ENCODE measurements at regions not wholly inside any gene's neighbourhood (a gene's known extent, or its start where the extent isn't known, plus 50 kb on each side); places are given as distances from the start of the nearest gene placed in this dataset.

DNA sequence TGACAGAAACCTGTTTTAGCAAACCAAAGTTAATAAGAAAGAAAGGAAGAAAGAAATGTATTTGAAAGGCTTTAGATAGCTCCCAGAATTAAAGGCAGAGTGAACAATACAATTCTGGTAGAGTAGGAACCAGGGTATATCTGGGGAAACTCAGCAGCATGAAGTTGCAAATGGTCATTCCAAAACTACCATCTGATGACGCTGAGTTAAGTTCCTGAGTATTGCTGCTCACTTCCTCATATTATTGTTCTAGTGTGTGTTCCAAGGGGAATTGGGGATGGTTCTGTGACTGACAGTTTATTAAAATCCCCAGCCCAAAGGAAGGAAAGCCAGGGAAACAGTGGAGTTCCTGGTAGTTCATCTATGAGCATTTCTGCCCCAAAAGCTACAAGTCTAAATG lies 88.3 kb upstream of the FRMD4B start:
- intact Hi-C loops (cut with DNase I; ENCODE audit: low total_unique reads) = no loop called here
- Histone ChIP-seq H3K9me3 (no peaks in the 10 kb centered on the region), H3K27ac (no peak overlapping the region), H3K36me3 (no peaks in the 10 kb centered on the region), H3K4me1 (no peaks in the 10 kb centered on the region), H3K27me3 (no peaks in the 10 kb centered on the region), H3K4me3 (no peak overlapping the region)
- no peak for DNase-seq
- TF ChIP-seq, protein P1, sequence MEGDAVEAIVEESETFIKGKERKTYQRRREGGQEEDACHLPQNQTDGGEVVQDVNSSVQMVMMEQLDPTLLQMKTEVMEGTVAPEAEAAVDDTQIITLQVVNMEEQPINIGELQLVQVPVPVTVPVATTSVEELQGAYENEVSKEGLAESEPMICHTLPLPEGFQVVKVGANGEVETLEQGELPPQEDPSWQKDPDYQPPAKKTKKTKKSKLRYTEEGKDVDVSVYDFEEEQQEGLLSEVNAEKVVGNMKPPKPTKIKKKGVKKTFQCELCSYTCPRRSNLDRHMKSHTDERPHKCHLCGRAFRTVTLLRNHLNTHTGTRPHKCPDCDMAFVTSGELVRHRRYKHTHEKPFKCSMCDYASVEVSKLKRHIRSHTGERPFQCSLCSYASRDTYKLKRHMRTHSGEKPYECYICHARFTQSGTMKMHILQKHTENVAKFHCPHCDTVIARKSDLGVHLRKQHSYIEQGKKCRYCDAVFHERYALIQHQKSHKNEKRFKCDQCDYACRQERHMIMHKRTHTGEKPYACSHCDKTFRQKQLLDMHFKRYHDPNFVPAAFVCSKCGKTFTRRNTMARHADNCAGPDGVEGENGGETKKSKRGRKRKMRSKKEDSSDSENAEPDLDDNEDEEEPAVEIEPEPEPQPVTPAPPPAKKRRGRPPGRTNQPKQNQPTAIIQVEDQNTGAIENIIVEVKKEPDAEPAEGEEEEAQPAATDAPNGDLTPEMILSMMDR (IDR thresholded peaks at IDR 0.05) = no peak

DNA sequence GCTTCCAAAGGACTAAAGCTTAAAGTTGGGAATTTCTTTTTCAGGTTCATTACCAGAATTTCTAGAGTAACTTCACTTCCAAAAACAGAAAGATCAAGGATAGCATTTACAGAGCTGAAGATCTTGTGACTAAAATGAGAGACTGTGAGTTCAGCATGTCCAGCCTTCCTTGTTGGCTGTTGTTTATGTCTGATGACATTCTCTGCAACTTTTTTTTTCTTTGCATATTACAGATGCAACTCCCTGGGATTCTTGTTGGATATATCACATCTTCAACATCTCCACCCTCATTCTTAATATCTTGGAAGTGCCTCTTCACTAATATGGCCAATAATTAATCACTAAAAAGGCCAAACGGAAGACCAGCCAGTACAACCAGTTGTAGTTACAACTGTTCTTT lies 86.2 kb upstream of the FRMD4B start:
- no peak overlapping the region for H3K27ac ChIP-seq
- no peak for DNase-seq
- H3K4me1 ChIP-seq = no peaks in the 10 kb centered on the region
- TF ChIP-seq, protein P1 (IDR thresholded peaks at IDR 0.05) = no peak
- intact Hi-C loops (cut with DNase I; ENCODE audit: low total_unique reads) = no loop called here
- no peaks in the 10 kb centered on the region for H3K27me3 ChIP-seq
- no peaks in the 10 kb centered on the region for H3K36me3 ChIP-seq
- H3K9me3 ChIP-seq = no peaks in the 10 kb centered on the region
- H3K4me3 ChIP-seq = no peak overlapping the region

DNA sequence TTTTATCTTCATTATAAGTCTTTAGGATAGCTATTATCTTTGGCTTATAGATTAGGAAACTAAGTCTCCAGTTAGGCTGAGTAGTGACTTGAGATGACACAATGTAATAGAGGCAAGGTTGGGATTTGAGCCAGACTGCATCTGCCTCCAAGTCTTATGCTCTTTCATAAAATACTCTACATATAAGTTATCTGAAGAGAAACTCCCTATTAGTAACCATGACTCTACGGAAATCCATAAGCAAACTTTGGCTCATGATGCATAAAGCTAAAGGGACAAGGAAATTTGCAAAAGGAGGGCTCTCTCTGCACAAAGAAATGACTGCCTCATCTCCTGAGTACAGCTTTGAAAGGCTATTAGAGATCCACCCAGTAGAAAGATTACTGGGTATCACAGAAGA lies 77.6 kb upstream of the FRMD4B start:
- intact Hi-C loops (cut with DNase I; ENCODE audit: low total_unique reads) = no loop called here
- H3K36me3 ChIP-seq = no peaks in the 10 kb centered on the region
- TF ChIP-seq, protein P1 (IDR thresholded peaks at IDR 0.05) = no peak
- no peak overlapping the region for H3K4me3 ChIP-seq
- H3K27me3 ChIP-seq = no peaks in the 10 kb centered on the region
- DNase-seq = no peak
- H3K27ac ChIP-seq = no peak overlapping the region
- H3K9me3 ChIP-seq = no peaks in the 10 kb centered on the region
- H3K4me1 ChIP-seq = no peaks in the 10 kb centered on the region

DNA sequence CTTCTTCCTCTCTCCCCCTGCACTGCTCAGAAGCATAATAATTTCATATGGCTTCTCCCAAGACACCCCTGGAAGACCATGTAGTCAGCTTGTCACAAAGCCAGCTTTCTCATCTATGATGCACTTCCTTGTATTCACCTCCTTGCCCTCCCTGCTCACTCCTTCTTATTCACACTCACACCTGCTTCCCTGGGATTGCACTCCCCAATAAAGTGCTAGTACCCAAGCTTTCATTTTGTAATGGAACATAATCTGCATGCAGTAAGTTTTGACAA lies 76.9 kb upstream of the FRMD4B start:
- intact Hi-C loops (cut with DNase I; ENCODE audit: low total_unique reads) = no loop called here
- Histone ChIP-seq H3K27ac (no peak overlapping the region), H3K27me3 (peaks cover 0 to 1% of the 10 kb centered on the region in 2 donors), H3K9me3 (no peaks in the 10 kb centered on the region), H3K36me3 (no peaks in the 10 kb centered on the region), H3K4me1 (no peaks in the 10 kb centered on the region), H3K4me3 (no peak overlapping the region)
- TF ChIP-seq, protein P1 (IDR thresholded peaks at IDR 0.05) = no peak
- no peak for DNase-seq

DNA sequence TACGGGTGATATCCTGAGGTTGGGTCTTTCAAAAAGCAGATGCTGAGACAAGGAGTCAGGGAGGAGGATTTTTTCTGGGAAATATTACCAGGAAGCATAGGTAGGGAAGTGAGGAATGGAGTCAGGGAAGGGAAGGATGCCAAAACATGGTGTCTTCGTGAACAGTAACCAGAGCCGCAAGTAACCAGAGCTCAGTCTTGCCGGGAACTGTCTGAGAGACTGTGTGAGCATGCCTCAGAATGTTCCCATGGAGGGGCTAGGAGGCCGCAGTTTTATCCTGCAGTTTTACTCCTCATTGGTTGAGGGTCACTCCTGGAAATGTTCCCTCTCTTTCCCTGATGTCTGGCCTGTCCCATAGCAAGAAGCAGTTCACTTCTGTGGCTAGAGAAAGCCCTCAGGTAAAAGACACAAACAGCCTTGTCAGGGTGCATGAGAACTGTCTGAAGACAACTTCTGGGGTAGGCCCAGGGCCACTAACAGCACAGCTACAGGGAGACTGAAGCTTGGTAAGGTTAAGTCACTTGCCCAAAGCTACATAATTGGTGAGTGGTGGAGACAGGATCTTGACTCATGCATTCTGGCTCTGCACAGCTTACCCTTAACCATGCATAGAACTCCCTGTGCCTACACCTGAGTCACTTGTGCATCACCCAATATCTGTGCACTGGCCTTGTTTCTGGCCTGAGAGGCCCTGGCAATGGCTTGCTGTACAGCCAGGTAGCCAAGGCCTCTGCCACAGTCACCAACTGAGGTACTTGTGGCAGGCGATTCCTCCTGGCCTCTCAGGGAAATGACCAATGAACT lies 76.3 kb upstream of the FRMD4B start:
- intact Hi-C loops (cut with DNase I; ENCODE audit: low total_unique reads) = no loop called here
- no peak overlapping the region for H3K27ac ChIP-seq
- no peaks in the 10 kb centered on the region for H3K4me1 ChIP-seq
- TF ChIP-seq, protein P1 (IDR thresholded peaks at IDR 0.05) = no peak
- peaks cover 0 to 3% of the 10 kb centered on the region in 2 donors for H3K27me3 ChIP-seq
- no peak overlapping the region for H3K4me3 ChIP-seq
- H3K9me3 ChIP-seq = no peaks in the 10 kb centered on the region
- no peak for DNase-seq
- no peaks in the 10 kb centered on the region for H3K36me3 ChIP-seq

DNA sequence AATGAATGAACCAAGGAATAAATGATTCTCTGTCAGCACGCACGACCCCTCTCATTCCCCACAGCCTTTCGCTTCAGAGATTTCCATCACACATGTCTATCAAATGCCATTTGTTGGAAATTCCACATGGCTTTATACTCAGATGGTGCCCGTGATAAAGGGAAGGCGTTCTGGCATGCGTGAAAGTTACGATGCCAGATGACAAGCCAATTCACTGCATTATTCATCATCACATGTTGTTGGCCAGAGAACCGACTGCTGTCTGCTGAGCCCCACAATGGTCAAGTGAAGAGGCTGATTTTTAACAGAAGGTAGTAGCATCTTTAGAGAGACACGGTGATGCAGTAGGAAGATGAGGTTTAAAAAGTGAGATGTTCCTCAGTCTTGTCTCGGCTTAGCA lies 74.1 kb upstream of the FRMD4B start:
- Histone ChIP-seq H3K27ac (no peak overlapping the region), H3K4me1 (no peaks in the 10 kb centered on the region), H3K9me3 (no peaks in the 10 kb centered on the region), H3K4me3 (no peak overlapping the region), H3K36me3 (no peaks in the 10 kb centered on the region), H3K27me3 (peaks cover 0 to 3% of the 10 kb centered on the region in 2 donors)
- intact Hi-C loops (cut with DNase I; ENCODE audit: low total_unique reads) = no loop called here
- DNase-seq = no peak
- TF ChIP-seq, protein P1 (IDR thresholded peaks at IDR 0.05) = no peak

Measured in tibial artery (tissue), 4 donors.